H1 (cell line): ENCODE measurements at regions not wholly inside any gene's neighbourhood (a gene's known extent, or its start where the extent isn't known, plus 50 kb on each side); places are given as distances from the start of the nearest gene placed in this dataset.

Experiments used
- CTCF ChIA-PET: fragments of 300-600 bp; sonication (Branson Sonifier 250); formaldehyde crosslinking; loops from one replicate; lab custom pipeline; 2021; ENCODE audit not compliant: partially characterized antibody; lab: Charles Lee
- POLR2A ChIA-PET: fragments of 300-600 bp; sonication (Branson Sonifier 250); formaldehyde crosslinking; loops from one replicate; lab custom pipeline; 2021; ENCODE audit warnings: inconsistent platforms; ENCODE audit not compliant: partially characterized antibody; lab: Charles Lee
- DNase-seq, 2 experiments: peaks; one replicate each; pipeline versions ENCODE4 v3.0.0 to v3.0.0-alpha.2; 2010 to 2022; ENCODE audit warnings: low spot score in 2 of 2, low read depth in 1 of 2, mixed read lengths in 1 of 2
- FAIRE-seq: peaks from 2 replicates; lab custom pipeline; 2011; peaks lifted over from hg19 to GRCh38; lab: Jason Lieb, UNC
- H2AFZ ChIP-seq: 2 replicates; pipeline ENCODE4 v1.8.1; 2012; ENCODE audit warnings: low read length, inconsistent platforms
- H2AK5ac ChIP-seq: 2 replicates; pipeline ENCODE4 v1.6.1; 2013; ENCODE audit warnings: low read depth, low read length
- H2BK120ac ChIP-seq: replicated peaks from 2 replicates; pipeline ENCODE3; 2013; ENCODE audit warnings: low read depth, low read length, inconsistent platforms
- H2BK12ac ChIP-seq: 2 replicates; pipeline ENCODE4 v1.6.1; 2013; ENCODE audit warnings: low read depth, low read length
- H2BK15ac ChIP-seq: 2 replicates; pipeline ENCODE4 v1.6.1; 2013; ENCODE audit warnings: low read length
- H2BK20ac ChIP-seq: 2 replicates; pipeline ENCODE4 v1.6.1; 2013; ENCODE audit warnings: low read length
- H2BK5ac ChIP-seq: 2 replicates; pipeline ENCODE4 v1.6.1; 2013; ENCODE audit warnings: low read depth, low read length
- H3K14ac ChIP-seq: 2 replicates; pipeline ENCODE4 v1.6.1; 2013; ENCODE audit warnings: inconsistent platforms; ENCODE audit not compliant: insufficient read length
- H3K18ac ChIP-seq: 2 replicates; pipeline ENCODE4 v1.6.1; 2013; ENCODE audit warnings: low read length; ENCODE audit errors: extremely low read depth
- H3K23ac ChIP-seq: 2 replicates; pipeline ENCODE4 v1.6.1; 2013; ENCODE audit warnings: inconsistent platforms; ENCODE audit not compliant: insufficient read length
- H3K23me2 ChIP-seq: 2 replicates; pipeline ENCODE4 v1.6.1; 2013; ENCODE audit warnings: low read depth, low read length
- H3K27ac ChIP-seq: 2 replicates; pipeline ENCODE4 v1.6.1; 2011; ENCODE audit warnings: low read depth, low read length, inconsistent platforms
- H3K27me3 ChIP-seq, 4 experiments: replicated peaks in 1 of 4; 1 replicate in 1 of 4; 2 replicates in 3 of 4; pipeline versions ENCODE4 v1.6.1 to v1.8.1; 2011 to 2013; ENCODE audit warnings: low read length in 3 of 4, mild to moderate bottlenecking in 3 of 4, inconsistent platforms in 2 of 4, mixed read lengths in 2 of 4, moderate library complexity in 1 of 4; ENCODE audit not compliant: control insufficient read depth in 3 of 4, insufficient read depth in 3 of 4; ENCODE audit errors: extremely low read depth in 1 of 4
- H3K36me3 ChIP-seq, 4 experiments: 2 replicates each; pipeline versions ENCODE4 v1.6.1 to v1.8.1; 2011 to 2013; ENCODE audit warnings: mild to moderate bottlenecking in 4 of 4, low read length in 3 of 4, moderate library complexity in 2 of 4, control low read depth in 1 of 4, inconsistent platforms in 1 of 4; ENCODE audit not compliant: insufficient read depth in 4 of 4, control insufficient read depth in 2 of 4
- H3K4ac ChIP-seq: replicated peaks from 2 replicates; pipeline ENCODE3; 2013; ENCODE audit warnings: low read length, low read depth, mixed read lengths, inconsistent platforms; ENCODE audit not compliant: insufficient read length
- H3K4me1 ChIP-seq, 4 experiments: replicated peaks in 1 of 4; 1 replicate in 1 of 4; 2 replicates in 3 of 4; pipeline versions ENCODE4 v1.6.1 to v1.8.1; 2011 to 2013; ENCODE audit warnings: low read length in 3 of 4, inconsistent platforms in 2 of 4, mixed read lengths in 1 of 4; ENCODE audit not compliant: insufficient read depth in 4 of 4, control insufficient read depth in 3 of 4
- H3K4me2 ChIP-seq, 2 experiments: 2 replicates each; pipeline versions ENCODE4 v1.6.1 to v1.8.1; 2011 to 2013; ENCODE audit warnings: low read depth in 2 of 2, low read length in 2 of 2, control low read depth in 1 of 2, inconsistent platforms in 1 of 2, mild to moderate bottlenecking in 1 of 2; ENCODE audit not compliant: insufficient read depth in 1 of 2
- H3K4me3 ChIP-seq, 4 experiments: fragments of 200-600, 300-600 bp in 1 of 4; sonication (generic), shearing (Covaris generic), sonication (Bioruptor Twin) in 1 of 4; 2 replicates each; pipeline versions ENCODE4 v1.5.1 to v1.8.1; 2011 to 2016; ENCODE audit warnings: low read length in 4 of 4, low read depth in 3 of 4, control low read depth in 2 of 4, inconsistent platforms in 2 of 4, mild to moderate bottlenecking in 2 of 4, mixed read lengths in 1 of 4, moderate library complexity in 1 of 4; ENCODE audit not compliant: insufficient read depth in 2 of 4; ENCODE audit errors: extremely low read depth in 1 of 4
- H3K56ac ChIP-seq: replicated peaks from 2 replicates; pipeline ENCODE3; 2013; ENCODE audit warnings: low read depth, mild to moderate bottlenecking, mixed read lengths, low read length, inconsistent platforms; ENCODE audit not compliant: insufficient read length
- H3K79me1 ChIP-seq: 2 replicates; pipeline ENCODE4 v1.6.1; 2013; ENCODE audit warnings: low read depth, low read length, control low read depth
- H3K79me2 ChIP-seq, 2 experiments: 2 replicates each; pipeline versions ENCODE4 v1.6.1 to v1.8.1; 2012 to 2013; ENCODE audit warnings: low read length in 2 of 2, mild to moderate bottlenecking in 2 of 2, inconsistent platforms in 1 of 2; ENCODE audit not compliant: insufficient read depth in 2 of 2, control insufficient read depth in 1 of 2
- H3K9ac ChIP-seq, 4 experiments: replicated peaks in 1 of 4; 1 replicate in 1 of 4; 2 replicates in 3 of 4; pipeline versions ENCODE4 v1.6.1 to v1.8.1; 2011 to 2013; ENCODE audit warnings: low read depth in 3 of 4, low read length in 3 of 4, control low read depth in 2 of 4, mild to moderate bottlenecking in 2 of 4, moderate library complexity in 2 of 4, inconsistent platforms in 1 of 4; ENCODE audit errors: extremely low read depth in 1 of 4
- H3K9me3 ChIP-seq, 2 experiments: 2 replicates each; pipeline versions ENCODE4 v1.6.1 to v1.8.1; 2012 to 2013; ENCODE audit warnings: mild to moderate bottlenecking in 2 of 2, moderate library complexity in 2 of 2, control low read depth in 1 of 2, inconsistent platforms in 1 of 2, low read depth in 1 of 2, low read length in 1 of 2, mixed read lengths in 1 of 2; ENCODE audit not compliant: insufficient read depth in 2 of 2
- H4K20me1 ChIP-seq, 2 experiments: replicated peaks in 1 of 2; 2 replicates each; pipeline versions ENCODE3 to v1.8.1; 2011 to 2013; ENCODE audit warnings: inconsistent platforms in 2 of 2, low read length in 2 of 2, mild to moderate bottlenecking in 1 of 2; ENCODE audit not compliant: insufficient read depth in 2 of 2, control insufficient read depth in 1 of 2
- H4K5ac ChIP-seq: 2 replicates; pipeline ENCODE4 v1.6.1; 2013; ENCODE audit warnings: low read length, low read depth, mixed read lengths, inconsistent platforms; ENCODE audit not compliant: insufficient read length
- H4K8ac ChIP-seq: 2 replicates; pipeline ENCODE4 v1.8.0; 2013; ENCODE audit warnings: mild to moderate bottlenecking, moderate library complexity, low read length, inconsistent platforms; ENCODE audit not compliant: insufficient read depth; ENCODE audit errors: extremely low read depth
- H4K91ac ChIP-seq: replicated peaks from 2 replicates; pipeline ENCODE3; 2013; ENCODE audit warnings: low read length, mixed read lengths, inconsistent platforms; ENCODE audit not compliant: insufficient read length
- ASH2L ChIP-seq: fragments of 200-600, 300-600 bp; sonication (generic); IDR thresholded peaks from one replicate; pipeline ENCODE4 v1.7.1; 2017; ENCODE audit warnings: low read length
- BRCA1 ChIP-seq: IDR thresholded peaks from 2 replicates; pipeline ENCODE4 v1.6.1; 2012; ENCODE audit warnings: low read depth, low read length, improper control_type of control experiment
- MAFK ChIP-seq: IDR thresholded peaks from 2 replicates; pipeline ENCODE4 v1.6.1; 2012; ENCODE audit warnings: low read depth, mild to moderate bottlenecking, improper control_type of control experiment, low read length
- RAD21 ChIP-seq, 2 experiments: IDR thresholded peaks in 1 of 2; conservative IDR thresholded peaks in 1 of 2; 2 replicates each; pipeline ENCODE4 v1.6.1; 2011; ENCODE audit warnings: low read depth in 2 of 2, low read length in 2 of 2, improper control_type of control experiment in 1 of 2, inconsistent platforms in 1 of 2, mild to moderate bottlenecking in 1 of 2, moderate library complexity in 1 of 2
- SP2 ChIP-seq: IDR thresholded peaks from 2 replicates; pipeline ENCODE4 v1.6.1; 2012; ENCODE audit warnings: mild to moderate bottlenecking, low read length, inconsistent platforms
- SUZ12 ChIP-seq: fragments of 200-600 bp; sonication (generic); IDR thresholded peaks from 2 replicates; pipeline ENCODE4 v1.6.1; 2012; ENCODE audit warnings: mild to moderate bottlenecking, inconsistent platforms, low read length, moderate library complexity, mixed read lengths
- TAF1 ChIP-seq: IDR thresholded peaks from 2 replicates; pipeline ENCODE4 v1.6.1; 2011; ENCODE audit warnings: mild to moderate bottlenecking, low read depth, low read length
- WGBS, 2 experiments: shearing (Covaris generic) in 1 of 2; methylation state at CpG; one replicate each; pipeline versions ENCODE4 v1.1.6 to v1.1.7; 2013 to 2015; ENCODE audit warnings: low lambda C conversion rate in 2 of 2, mixed read lengths in 2 of 2, inconsistent platforms in 1 of 2, low coverage in 1 of 2, missing lambda C conversion rate in 1 of 2; ENCODE audit not compliant: insufficient replicate concordance in 2 of 2, insufficient coverage in 1 of 2, insufficient read length in 1 of 2; ENCODE audit errors: extremely low coverage in 1 of 2, missing lambda C conversion rate in 1 of 2; 5-methylcytosine and 5-hydroxymethylcytosine counted together

- Histone ChIP-seq H3K9ac (no peak overlapping the region; a peak in 1 of 7 replicates), H3K4me2 (peak overlapping the region in 1 of 2 experiments; percentile 66; a peak in 2 of 4 replicates), H4K91ac (peak overlapping the region; percentile 11), H3K14ac (no peak overlapping the region), H2AK5ac (peak overlapping the region; percentile 65; the same call in 1 of the 2 replicates), H3K23me2 (no peaks in the 10 kb centered on the region), H3K79me2 (no peaks in the 10 kb centered on the region), H3K4ac (no peak overlapping the region), H4K8ac (no peak overlapping the region), H2AFZ (no peak overlapping the region), H3K36me3 (no peaks in the 10 kb centered on the region), H4K5ac (peak overlapping the region; percentile 80), H3K4me1 (peaks cover 0 to 10% (median 4%) of the 10 kb centered on the region in 4 experiments; a peak in 3 of 7 replicates), H3K4me3 (peak overlapping the region in 1 of 4 experiments; percentile 8; a peak in 1 of 8 replicates), H2BK12ac (peak overlapping the region; percentile 95), H2BK15ac (no peak overlapping the region), H2BK5ac (peak overlapping the region; percentile 96), H3K27me3 (no peaks in the 10 kb centered on the region), H3K9me3 (no peaks in the 10 kb centered on the region), H2BK120ac (peak overlapping the region; percentile 83), H3K56ac (no peak overlapping the region), H3K23ac (no peak overlapping the region), H3K79me1 (no peaks in the 10 kb centered on the region), H3K18ac (peak overlapping the region; percentile 60), H2BK20ac (peak overlapping the region; percentile 90), H4K20me1 (no peaks in the 10 kb centered on the region), H3K27ac (peak overlapping the region; percentile 36; the same call in 1 of the 2 replicates)
- no peak for FAIRE-seq
- DNase-seq: no peak
- 88% methylated on average over 2 of the region's 2 CpGs; no CpG with 5 or more reads in 1 of the 2 experiments for WGBS, 2 experiments
- TF ChIP-seq MAFK (no peak), SP2 (no peak), RAD21 (IDR thresholded peaks at IDR 0.05 in 1 of 2, conservative IDR thresholded peaks at IDR 0.05 in 1 of 2; ENCODE audit: low read depth in 2 of 2, low read length in 2 of 2) (no peak), TAF1 (no peak), BRCA1 (no peak), ASH2L (no peak), SUZ12 (no peak)
- ChIA-PET CTCF (no interaction called here), POLR2A (interaction anchor here (0.6 kb wide), 1 partner anchor 226 kb away, joined by 3 read pairs; no protein-coding TSS in a partner anchor)
Measured at GRCh38 chrX:45401923-45402322, 201.2 kb upstream of the DIPK2B start.
